HEK293 (cell line): ENCODE measurements at regions not wholly inside any gene's neighbourhood (a gene's known extent, or its start where the extent isn't known, plus 50 kb on each side); places are given as distances from the start of the nearest gene placed in this dataset.
"Not testable (repeated sequence)": the region's sequence is repeated elsewhere in the genome, so short reads cannot be mapped to it uniquely, and the experiment has no call there.

Source experiments
- KLF9 ChIP-seq: fragments of 450-650 bp; formaldehyde crosslinking; IDR thresholded peaks from 2 replicates; pipeline ENCODE4 v1.5.1; 2016; ENCODE audit warnings: missing biosample characterization, missing genetic modification characterization, low read depth
- REPIN1 ChIP-seq: fragments of 450-650 bp; formaldehyde crosslinking; IDR thresholded peaks from 2 replicates; pipeline ENCODE4 v1.5.1; 2017; ENCODE audit warnings: missing biosample characterization, missing genetic modification characterization, low read depth
- ZBTB7A ChIP-seq: fragments of 450-650 bp; formaldehyde crosslinking; IDR thresholded peaks from 2 replicates; pipeline ENCODE4 v1.5.1; 2016; ENCODE audit warnings: low read depth, missing biosample characterization, missing genetic modification characterization
- ZNF10 ChIP-seq: fragments of 450-650 bp; formaldehyde crosslinking; IDR thresholded peaks from 2 replicates; pipeline ENCODE4 v1.5.1; 2017; ENCODE audit warnings: missing biosample characterization, missing genetic modification characterization
- ZNF146 ChIP-seq: fragments of 450-650 bp; formaldehyde crosslinking; IDR thresholded peaks from 2 replicates; pipeline ENCODE4 v1.5.1; 2016; ENCODE audit warnings: missing biosample characterization, missing genetic modification characterization
- ZNF274 ChIP-seq, 2 experiments: fragments of 200-500 bp in 1 of 2; fragments of 450-650 bp in 1 of 2; sonication (Bioruptor generic) in 1 of 2; formaldehyde crosslinking in 1 of 2; IDR thresholded peaks; 2 replicates each; pipeline versions ENCODE4 v1.5.1 to v1.6.1; 2014 to 2016; ENCODE audit warnings: borderline replicate concordance in 1 of 2, inconsistent platforms in 1 of 2, low read length in 1 of 2, missing biosample characterization in 1 of 2, missing genetic modification characterization in 1 of 2
- ZNF335 ChIP-seq: fragments of 450-650 bp; formaldehyde crosslinking; conservative IDR thresholded peaks from 2 replicates; pipeline ENCODE4 v1.5.1; 2016; ENCODE audit warnings: missing biosample characterization, missing genetic modification characterization
- ZNF350 ChIP-seq: fragments of 450-650 bp; formaldehyde crosslinking; IDR thresholded peaks from 2 replicates; pipeline ENCODE4 v1.5.0; 2017; ENCODE audit warnings: missing biosample characterization, mild to moderate bottlenecking, missing genetic modification characterization
- ZNF510 ChIP-seq: fragments of 450-650 bp; formaldehyde crosslinking; IDR thresholded peaks from 2 replicates; pipeline ENCODE4 v1.5.1; 2018; ENCODE audit warnings: mild to moderate bottlenecking, missing genetic modification characterization, missing biosample characterization; ENCODE audit not compliant: insufficient replicate concordance
- ZNF776 ChIP-seq: fragments of 450-650 bp; formaldehyde crosslinking; IDR thresholded peaks from 2 replicates; pipeline ENCODE4 v1.5.0; 2017; ENCODE audit warnings: missing biosample characterization, missing genetic modification characterization, borderline replicate concordance
- TF ChIP-seq, protein P1 (sequence below): fragments of 450-650 bp; formaldehyde crosslinking; IDR thresholded peaks from 2 replicates; pipeline ENCODE4 v1.5.1; 2016; ENCODE audit warnings: missing biosample characterization, missing genetic modification characterization
- TF ChIP-seq, protein P2 (sequence below): fragments of 450-650 bp; formaldehyde crosslinking; conservative IDR thresholded peaks from 2 replicates; pipeline ENCODE4 v1.5.1; 2016; ENCODE audit warnings: low read depth, missing biosample characterization, missing genetic modification characterization
- TF ChIP-seq, protein P3 (sequence below): fragments of 450-650 bp; formaldehyde crosslinking; IDR thresholded peaks from 2 replicates; pipeline ENCODE4 v1.5.1; 2016; ENCODE audit warnings: missing biosample characterization, missing genetic modification characterization
- TF ChIP-seq, protein P4 (sequence below): fragments of 450-650 bp; formaldehyde crosslinking; optimal IDR thresholded peaks from 2 replicates; pipeline ENCODE3; 2016; ENCODE audit warnings: missing biosample characterization, mild to moderate bottlenecking, missing genetic modification characterization

DNA sequence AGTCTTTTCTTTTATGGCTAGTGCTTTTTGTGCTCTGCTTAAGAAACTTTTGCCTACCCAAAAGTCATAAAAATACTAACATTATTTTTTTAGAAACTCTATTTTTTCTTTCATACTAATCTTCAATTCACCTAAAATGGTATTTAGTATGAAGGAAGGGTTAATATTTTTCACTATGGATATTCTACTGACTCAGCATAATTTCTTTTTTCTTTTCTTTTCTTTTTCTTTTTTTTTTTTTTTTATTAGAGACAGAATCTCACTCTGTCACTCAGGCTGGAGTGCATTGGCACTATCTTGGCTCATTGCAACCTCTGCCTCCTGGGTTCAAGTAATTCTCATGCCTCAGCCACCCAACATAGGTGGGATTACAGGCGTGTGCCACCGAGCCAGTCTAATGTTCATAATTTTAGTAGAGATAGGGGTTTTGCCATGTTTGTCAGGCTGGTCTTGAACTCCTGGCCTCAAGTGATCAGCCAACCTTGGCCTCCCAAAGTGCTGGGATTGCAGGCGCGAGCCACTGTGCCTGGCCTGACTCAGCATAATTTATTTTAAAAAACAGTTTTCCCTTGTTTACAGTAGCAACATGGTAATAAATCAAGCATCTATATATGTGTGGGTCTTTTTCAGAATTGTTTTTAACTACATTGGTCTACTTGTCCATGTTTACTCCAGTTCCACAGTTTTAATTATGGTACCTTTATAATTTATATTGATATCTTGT lies 91.8 kb downstream of the GYPE start:
- TF ChIP-seq, protein P1, sequence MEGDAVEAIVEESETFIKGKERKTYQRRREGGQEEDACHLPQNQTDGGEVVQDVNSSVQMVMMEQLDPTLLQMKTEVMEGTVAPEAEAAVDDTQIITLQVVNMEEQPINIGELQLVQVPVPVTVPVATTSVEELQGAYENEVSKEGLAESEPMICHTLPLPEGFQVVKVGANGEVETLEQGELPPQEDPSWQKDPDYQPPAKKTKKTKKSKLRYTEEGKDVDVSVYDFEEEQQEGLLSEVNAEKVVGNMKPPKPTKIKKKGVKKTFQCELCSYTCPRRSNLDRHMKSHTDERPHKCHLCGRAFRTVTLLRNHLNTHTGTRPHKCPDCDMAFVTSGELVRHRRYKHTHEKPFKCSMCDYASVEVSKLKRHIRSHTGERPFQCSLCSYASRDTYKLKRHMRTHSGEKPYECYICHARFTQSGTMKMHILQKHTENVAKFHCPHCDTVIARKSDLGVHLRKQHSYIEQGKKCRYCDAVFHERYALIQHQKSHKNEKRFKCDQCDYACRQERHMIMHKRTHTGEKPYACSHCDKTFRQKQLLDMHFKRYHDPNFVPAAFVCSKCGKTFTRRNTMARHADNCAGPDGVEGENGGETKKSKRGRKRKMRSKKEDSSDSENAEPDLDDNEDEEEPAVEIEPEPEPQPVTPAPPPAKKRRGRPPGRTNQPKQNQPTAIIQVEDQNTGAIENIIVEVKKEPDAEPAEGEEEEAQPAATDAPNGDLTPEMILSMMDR (tag by site-specific recombination): not testable (repeated sequence)
- not testable (repeated sequence) for TF ChIP-seq REPIN1 (tag by site-specific recombination); ZNF776; ZNF10 (tag by site-specific recombination); ZNF146 (tag by site-specific recombination); ZNF274 (IDR thresholded peaks at IDR 0.05; ENCODE audit: low read length); ZNF274 (tag by site-specific recombination; IDR thresholded peaks at IDR 0.05; ENCODE audit: borderline replicate concordance); ZNF335 (tag by site-specific recombination); ZNF510 (tag by site-specific recombination); ZNF350 (tag by site-specific recombination); KLF9 (tag by site-specific recombination); ZBTB7A (tag by site-specific recombination)
- TF ChIP-seq, protein P2, sequence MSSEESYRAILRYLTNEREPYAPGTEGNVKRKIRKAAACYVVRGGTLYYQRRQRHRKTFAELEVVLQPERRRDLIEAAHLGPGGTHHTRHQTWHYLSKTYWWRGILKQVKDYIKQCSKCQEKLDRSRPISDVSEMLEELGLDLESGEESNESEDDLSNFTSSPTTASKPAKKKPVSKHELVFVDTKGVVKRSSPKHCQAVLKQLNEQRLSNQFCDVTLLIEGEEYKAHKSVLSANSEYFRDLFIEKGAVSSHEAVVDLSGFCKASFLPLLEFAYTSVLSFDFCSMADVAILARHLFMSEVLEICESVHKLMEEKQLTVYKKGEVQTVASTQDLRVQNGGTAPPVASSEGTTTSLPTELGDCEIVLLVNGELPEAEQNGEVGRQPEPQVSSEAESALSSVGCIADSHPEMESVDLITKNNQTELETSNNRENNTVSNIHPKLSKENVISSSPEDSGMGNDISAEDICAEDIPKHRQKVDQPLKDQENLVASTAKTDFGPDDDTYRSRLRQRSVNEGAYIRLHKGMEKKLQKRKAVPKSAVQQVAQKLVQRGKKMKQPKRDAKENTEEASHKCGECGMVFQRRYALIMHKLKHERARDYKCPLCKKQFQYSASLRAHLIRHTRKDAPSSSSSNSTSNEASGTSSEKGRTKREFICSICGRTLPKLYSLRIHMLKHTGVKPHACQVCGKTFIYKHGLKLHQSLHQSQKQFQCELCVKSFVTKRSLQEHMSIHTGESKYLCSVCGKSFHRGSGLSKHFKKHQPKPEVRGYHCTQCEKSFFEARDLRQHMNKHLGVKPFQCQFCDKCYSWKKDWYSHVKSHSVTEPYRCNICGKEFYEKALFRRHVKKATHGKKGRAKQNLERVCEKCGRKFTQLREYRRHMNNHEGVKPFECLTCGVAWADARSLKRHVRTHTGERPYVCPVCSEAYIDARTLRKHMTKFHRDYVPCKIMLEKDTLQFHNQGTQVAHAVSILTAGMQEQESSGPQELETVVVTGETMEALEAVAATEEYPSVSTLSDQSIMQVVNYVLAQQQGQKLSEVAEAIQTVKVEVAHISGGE (tag by site-specific recombination): not testable (repeated sequence)
- TF ChIP-seq, protein P3, sequence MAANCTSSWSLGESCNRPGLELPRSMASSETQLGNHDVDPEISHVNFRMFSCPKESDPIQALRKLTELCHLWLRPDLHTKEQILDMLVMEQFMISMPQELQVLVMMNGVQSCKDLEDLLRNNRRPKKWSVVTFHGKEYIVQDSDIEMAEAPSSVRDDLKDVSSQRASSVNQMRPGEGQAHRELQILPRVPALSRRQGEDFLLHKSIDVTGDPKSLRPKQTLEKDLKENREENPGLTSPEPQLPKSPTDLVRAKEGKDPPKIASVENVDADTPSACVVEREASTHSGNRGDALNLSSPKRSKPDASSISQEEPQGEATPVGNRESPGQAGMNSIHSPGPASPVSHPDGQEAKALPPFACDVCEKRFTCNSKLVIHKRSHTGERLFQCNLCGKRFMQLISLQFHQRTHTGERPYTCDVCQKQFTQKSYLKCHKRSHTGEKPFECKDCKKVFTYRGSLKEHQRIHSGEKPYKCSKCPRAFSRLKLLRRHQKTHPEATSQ (tag by site-specific recombination): not testable (repeated sequence)
- TF ChIP-seq, protein P4, sequence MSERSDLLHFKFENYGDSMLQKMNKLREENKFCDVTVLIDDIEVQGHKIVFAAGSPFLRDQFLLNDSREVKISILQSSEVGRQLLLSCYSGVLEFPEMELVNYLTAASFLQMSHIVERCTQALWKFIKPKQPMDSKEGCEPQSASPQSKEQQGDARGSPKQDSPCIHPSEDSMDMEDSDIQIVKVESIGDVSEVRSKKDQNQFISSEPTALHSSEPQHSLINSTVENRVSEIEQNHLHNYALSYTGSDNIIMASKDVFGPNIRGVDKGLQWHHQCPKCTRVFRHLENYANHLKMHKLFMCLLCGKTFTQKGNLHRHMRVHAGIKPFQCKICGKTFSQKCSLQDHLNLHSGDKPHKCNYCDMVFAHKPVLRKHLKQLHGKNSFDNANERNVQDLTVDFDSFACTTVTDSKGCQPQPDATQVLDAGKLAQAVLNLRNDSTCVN (tag by site-specific recombination): not testable (repeated sequence)
